GM23338 (cell line): ENCODE measurements at regions not wholly inside any gene's neighbourhood (a gene's known extent, or its start where the extent isn't known, plus 50 kb on each side); places are given as distances from the start of the nearest gene placed in this dataset.

ENCODE experiments used
- CREB1 ChIP-seq: fragments of 250-450 bp; sonication (Bioruptor Pico); IDR thresholded peaks from 2 replicates; pipeline ENCODE4 v1.5.0; 2020; ENCODE audit warnings: low read depth, mild to moderate bottlenecking, moderate library complexity
- CTCF ChIP-seq, 2 experiments: fragments of 200-600 bp in 1 of 2; sonication (generic) in 1 of 2; conservative IDR thresholded peaks; 2 replicates each; pipeline versions ENCODE4 v1.5.1 to v1.6.1; 2016 to 2017; ENCODE audit warnings: antibody characterized with exemption in 2 of 2, low read depth in 2 of 2, mild to moderate bottlenecking in 2 of 2, moderate library complexity in 1 of 2
- EZH2 ChIP-seq: fragments of 200-600 bp; sonication (generic); IDR thresholded peaks from one replicate; pipeline ENCODE4 v1.8.0; 2017; ENCODE audit warnings: antibody characterized with exemption, mild to moderate bottlenecking, low read depth; ENCODE audit not compliant: unreplicated experiment
- EZH2phosphoT487 ChIP-seq: fragments of 200-600 bp; sonication (generic); IDR thresholded peaks from one replicate; pipeline ENCODE4 v1.8.1; 2018; ENCODE audit warnings: antibody characterized with exemption; ENCODE audit not compliant: unreplicated experiment
- JUNB ChIP-seq: IDR thresholded peaks from one replicate; pipeline ENCODE4 v1.6.1; 2016; ENCODE audit warnings: antibody characterized with exemption; ENCODE audit not compliant: unreplicated experiment
- POLR2AphosphoS5 ChIP-seq: IDR thresholded peaks from 2 replicates; pipeline ENCODE4 v1.6.1; 2016; ENCODE audit warnings: antibody characterized with exemption, low read depth
- REST ChIP-seq: IDR thresholded peaks from one replicate; pipeline ENCODE4 v1.6.1; 2018; ENCODE audit warnings: antibody characterized with exemption; ENCODE audit not compliant: unreplicated experiment

GRCh38 chrX:20451929-20452328 is 185.2 kb upstream of the RPS6KA3 start:
- TF ChIP-seq CTCF (conservative IDR thresholded peaks at IDR 0.05; ENCODE audit: low read depth in 2 of 2) (no peak), REST (no peak), EZH2 (no peak), JUNB (no peak), CREB1 (CRISPR knock-in tag) (no peak), EZH2phosphoT487 (no peak), POLR2AphosphoS5 (no peak)
